Hematopoietic multipotent progenitor cell treated with erythropoietin and hydrocortisone succinate and interleukin-3 and kit ligand, for 15 days (in vitro differentiated cells): ENCODE measurements at regions not wholly inside any gene's neighbourhood (a gene's known extent, or its start where the extent isn't known, plus 50 kb on each side); places are given as distances from the start of the nearest gene placed in this dataset.

ENCODE experiments used
- DNase-seq: peaks from one replicate; pipeline ENCODE4 v3.0.0-alpha.2; 2015; ENCODE audit warnings: low spot score

DNA sequence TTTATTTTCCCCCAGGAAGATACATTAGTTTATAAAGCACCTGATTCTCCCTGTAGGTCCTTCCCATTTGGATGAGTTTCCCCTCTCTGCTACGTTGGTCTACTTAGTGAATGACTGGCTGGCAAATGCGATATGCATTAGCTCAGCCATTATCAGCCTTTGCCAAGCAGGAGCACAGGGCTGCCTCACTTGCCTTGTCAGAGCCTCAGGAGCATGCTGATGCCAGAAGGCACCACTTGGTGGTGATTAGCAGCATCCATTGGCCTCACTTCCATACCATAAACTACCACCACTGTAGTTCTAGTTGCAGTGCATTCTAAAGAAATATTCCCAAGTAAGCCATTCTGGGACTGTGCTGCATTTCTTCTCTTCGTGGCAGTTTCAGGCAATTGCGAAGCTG lies 442.8 kb upstream of the CHST9 start:
- no peak for DNase-seq

DNA sequence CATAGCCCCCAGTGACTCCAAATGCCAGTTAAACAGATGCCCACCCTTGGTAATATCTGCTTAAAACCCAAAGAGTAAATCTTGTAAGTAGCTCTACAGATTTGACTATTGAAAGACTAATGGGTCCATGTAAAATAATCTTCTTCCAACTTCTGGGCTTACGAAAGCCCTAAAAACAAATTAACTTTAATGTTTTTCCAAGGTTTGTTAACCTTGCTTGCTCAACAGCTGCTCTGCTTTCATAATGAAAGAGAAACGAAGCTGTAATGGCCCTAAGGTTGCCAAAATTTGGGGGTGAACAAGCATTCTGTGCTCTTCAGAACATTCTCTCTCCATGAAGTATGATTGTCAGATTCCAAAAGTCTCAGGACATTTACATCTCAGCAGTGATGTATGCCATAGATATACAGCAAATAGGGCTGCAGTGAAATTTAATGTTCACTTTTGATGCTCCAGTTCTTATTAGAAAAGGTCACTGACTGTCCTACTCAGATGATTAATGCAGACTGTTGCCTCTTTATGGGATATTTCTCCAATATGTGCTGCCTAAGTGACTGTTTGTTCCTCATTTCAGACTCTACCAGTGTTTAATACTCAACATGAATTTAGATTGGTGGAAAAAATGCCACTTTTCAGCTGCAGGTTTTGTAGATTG lies 436.3 kb upstream of the CHST9 start:
- DNase-seq = no peak

DNA sequence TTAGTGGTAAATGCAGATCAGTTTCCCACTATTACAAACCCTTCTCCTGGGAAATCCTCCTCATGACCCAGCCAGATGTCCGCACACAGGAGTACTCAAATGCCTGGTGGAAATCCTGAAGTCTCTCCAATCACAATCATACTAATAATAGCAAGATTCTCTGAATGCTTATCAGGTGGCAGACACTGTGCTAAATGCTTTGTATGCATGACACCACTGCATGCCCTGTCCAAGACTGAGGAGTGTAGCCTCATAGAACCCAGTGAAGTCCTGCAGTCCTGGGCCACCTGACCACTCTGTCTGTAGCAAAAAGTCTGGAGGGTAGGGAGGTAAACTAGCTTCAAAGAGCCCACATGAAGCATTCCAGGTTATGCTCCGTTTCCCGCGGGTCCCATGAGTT lies 434.8 kb upstream of the CHST9 start:
- no peak for DNase-seq

DNA sequence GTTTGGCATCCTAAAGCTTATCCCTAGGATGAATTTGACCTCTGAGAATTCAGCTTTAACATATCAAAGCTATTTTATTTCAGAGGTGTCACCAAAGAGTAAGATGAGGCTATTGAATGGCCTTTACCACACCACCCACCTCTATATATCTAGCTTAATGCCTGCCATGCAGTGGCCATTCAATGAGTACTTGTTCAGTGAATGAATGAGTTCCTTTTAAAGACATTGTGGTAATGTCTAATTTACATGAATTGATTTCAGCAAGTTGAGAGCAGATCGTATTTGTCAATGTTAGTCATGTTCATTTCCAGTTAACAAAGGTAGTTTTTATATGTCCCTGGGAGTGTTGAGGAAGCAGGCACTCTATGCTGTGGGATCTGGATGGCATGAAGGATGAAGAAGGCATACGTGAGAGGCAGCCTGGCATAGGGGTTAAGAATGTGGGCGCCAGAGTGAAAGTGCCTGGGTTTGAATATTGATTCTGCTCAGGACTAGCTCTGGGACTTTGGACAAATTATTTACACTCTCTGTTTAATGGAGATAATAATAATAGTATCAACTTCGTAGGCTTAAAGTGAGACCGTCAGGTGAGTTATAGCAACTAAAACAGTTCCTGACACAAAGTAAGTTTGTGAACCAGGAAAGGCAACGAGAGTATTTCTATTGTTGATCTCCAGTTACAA lies 434.1 kb upstream of the CHST9 start:
- no peak for DNase-seq

DNA sequence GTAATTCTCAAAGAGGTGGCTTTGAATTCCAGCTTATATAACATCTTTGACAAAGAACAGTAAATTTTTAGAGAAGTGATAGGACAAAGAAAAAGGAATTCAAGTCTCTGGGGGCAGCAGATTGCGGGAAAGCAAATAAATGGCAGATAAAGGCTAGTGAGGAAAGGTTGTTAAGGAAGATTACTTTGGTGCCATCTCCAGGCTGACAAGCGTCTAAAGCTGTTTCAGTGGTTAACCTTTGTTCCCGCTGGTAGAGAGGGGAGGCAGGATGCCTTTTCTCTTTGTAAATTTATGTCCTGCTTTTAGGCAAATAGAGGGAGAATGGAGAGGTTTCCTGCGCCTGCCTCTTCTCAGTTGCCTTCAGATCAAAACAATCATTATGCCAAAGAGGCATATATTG lies 431.2 kb upstream of the CHST9 start:
- no peak for DNase-seq

DNA sequence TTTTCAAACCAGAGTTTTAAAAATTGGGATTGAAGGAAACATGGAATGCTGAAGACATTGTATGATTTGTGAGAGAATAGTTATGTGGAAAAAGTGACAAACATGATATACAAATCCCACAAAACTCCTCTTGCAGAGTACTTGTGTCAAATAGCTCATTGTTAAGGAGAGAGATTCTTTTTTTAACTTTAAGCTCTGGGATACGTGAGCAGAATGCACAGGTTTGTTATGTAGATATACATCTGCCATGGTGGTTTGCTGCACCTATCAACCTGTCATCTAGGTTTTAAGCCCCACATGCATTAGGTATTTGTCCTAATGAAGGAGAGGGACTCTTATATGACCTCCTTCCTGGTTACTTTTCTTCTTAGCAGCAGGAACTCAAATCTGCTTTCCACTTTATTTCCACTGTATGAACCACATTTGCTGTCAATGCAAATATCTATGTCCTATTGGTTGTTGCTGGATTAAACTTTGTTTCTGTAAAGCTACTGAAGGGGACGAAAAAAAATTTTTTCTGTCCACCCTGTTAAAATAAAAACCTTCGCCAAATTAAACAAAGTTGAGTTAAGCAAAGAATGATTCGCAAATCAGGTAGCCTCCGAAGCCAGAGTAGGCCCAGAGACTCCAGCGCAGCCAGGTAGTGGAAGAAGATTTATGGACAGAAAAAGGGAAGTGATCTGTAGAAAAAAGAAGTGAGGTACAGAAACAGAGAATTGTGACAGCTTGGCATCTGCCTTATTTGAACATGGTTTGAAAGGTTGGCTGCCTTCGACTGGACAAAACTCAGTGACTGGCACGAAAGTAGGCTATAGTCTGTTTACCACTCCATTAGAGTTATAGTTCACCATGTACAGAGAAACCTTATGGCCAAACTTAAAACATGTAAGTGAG lies 430.1 kb upstream of the CHST9 start:
- DNase-seq = no peak

DNA sequence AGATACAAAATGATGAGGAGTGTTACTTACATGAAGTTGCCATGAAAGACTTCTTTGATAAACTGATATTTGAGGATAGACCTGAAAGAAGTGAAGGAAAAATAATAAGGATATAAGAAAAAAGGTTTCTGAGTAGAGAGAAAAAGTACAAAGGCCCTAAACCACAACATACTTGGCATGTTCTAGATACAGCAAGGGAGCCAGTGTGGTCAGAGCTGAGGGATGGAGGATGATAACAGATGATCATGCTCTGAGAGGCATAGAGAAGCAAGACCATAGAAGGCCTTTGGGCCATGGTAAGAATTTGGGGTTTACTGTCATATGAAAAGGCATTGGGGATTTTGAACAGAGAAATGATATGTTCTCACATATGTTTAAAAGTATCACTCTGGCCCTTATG lies 424.1 kb upstream of the CHST9 start:
- DNase-seq = no peak

DNA sequence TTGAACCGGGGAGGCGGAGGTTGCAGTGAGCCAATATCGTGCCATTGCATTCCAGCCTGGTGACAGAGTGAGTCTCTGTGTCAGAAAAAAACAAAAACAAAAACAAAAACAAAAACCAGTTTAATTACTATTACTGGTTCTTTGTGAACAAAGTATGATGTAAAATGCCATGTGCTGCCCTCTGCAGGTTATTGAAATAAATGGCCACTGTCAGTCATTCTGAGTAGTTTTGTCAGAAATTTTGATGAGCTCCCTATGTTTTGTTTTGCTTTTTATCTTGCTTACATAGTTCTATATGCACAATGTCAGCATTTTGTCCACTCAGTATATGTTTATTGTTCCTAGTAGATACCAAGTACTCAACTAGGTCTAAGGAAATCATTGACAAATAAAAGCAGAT lies 423.6 kb upstream of the CHST9 start:
- DNase-seq = no peak

DNA sequence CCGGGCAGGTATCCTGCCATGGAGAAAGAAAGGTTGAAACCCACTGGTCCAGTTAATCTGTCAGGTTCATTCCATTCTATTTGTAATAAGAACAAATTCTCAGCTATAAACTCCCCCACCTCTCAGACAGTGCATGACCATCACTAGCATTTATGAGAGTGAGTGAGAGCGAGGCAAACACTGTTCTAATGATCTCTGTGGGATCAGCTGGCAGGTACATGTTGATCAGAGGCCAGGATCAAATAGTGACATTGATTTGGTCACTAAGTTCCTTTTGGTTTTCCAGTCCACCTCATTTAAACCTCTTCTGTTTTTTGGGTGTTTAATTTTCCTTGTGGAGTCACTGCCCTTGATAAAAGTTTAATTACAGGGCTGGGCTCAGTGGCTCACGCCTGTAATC lies 423.1 kb upstream of the CHST9 start:
- no peak for DNase-seq

DNA sequence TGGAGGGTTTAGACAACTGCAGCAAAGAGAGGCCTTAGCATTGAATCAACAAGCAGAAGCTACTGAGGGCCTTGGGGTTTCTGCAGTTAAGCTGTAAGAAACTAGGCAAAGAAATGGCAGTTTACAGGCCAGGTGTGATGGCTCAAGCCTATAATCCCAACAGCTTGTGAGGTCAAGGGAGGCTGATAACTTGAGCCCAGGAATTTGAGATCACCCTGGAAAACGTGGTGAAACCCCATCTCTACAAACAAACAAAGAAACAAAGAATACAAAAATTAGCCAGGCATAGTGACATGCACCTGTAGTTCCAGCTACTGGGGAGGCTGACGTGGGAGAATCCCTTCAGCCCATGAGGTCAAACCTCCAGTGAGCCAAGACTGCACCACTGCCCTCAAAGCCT lies 421.6 kb upstream of the CHST9 start:
- no peak for DNase-seq

DNA sequence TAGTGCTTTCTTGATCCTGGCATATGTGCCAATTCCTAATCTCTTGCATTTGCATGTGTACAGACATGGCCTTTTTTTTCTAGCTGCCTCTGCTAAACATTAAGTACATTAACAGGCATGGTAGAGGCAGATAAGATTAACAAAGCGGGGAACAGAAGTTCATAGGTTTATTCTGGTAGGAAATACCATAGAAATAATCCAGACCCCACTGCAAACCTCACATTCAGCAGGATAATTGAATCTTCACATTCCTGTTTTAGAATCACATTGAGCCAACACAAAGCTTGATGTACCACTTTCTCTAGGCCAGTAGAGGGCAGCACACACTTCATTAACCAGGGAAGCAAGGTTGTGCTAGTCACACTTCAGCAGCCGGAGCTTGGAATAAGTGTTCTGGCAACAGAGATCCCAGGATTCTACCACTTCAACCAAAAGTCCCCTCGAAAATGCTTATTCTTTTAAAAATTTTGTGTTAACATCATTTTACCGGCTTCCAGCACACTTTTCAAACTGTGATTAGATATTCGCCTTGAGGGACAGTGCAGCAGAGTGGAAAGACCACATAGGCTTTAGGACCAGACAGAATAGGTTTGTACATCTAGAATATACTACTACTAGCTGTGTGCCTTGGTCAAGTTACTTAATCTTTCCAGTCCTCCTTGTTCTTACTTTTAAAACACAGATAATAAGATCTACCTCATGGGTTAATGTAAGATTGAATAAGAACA lies 420.2 kb upstream of the CHST9 start:
- peak; percentile 36 for DNase-seq

DNA sequence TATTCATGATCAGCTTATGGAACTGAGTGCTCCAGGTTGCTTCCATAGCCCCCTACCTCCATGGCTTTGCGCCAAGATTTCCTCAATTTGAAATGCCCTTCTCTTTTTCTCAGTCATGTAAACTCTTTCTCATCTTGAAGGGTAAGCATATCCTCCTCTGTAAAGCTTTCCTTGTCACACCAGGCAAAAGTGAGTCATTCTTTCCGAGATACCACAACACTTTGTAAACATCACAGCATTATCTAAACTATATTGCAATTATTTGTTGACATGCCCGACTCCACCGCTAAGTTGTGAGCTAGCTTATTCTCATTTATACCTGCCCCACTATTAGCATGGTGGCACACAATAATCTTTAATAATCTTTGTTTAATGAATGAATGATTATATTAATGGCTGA lies 419.5 kb upstream of the CHST9 start:
- no peak for DNase-seq

DNA sequence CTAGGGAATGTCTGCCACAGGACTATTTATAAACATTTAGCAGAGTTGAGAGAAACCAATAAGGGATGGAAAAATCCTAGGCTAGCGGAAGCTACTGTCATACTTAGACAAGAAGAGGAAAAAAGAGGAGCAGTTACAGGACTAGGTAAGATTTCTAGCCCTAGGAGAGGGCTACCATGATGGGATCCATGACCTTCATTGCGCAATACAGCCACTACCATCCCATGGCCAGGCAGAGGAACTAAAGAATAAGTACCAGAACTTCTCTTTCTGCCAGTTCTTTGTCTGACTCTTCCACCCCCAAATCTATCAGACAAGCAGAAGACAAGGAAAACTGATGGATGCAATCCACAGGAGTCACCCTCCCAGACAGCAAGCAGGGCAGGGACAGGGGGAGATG lies 417.0 kb upstream of the CHST9 start:
- no peak for DNase-seq

DNA sequence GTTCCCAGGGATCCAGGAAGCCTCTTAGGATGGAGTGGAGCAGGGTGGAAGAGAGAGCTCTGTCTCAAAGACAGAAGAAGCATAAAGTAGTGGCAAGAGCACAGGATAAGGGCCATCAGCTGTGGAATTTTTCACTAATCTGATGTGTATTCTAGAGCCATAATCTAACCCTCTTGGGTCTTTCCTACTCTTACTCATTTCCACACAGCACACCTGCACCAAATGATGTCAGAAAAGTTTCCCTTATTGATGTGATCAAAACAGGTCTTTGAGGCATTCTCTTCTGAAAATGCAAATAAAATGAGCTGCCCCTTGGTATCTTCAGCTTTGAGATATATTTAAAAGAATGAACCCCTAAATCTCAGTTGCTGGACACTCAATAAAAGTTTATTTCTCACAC lies 415.1 kb upstream of the CHST9 start:
- DNase-seq = no peak

DNA sequence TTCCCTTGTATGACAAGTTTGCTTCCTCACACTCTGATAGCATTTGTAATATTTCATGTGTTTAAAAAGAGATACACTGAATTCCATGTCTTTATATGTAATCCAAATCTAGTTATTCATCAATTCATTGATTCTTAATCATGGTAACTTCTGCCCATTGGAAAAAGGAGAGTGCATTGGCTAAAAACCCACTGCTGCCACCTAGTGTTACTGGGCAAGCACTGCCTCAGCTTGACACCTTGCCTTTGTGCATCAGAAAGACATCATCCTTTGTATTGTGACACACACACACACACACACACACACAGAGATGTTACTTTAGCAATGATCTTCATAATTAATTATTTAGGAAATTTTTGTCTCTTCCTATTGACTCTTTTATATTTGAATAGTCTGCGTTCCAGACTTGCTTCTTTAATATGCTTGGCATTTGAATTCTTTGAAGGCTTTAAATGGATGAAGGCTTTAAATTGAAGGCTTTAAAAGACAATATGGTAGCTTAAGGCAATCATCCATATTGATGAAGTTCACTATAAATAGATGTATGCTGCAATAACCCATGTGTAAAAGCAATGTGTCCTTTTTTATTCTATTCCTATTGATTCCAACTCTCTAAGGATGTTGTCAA lies 414.2 kb upstream of the CHST9 start:
- DNase-seq = peak; percentile 18

DNA sequence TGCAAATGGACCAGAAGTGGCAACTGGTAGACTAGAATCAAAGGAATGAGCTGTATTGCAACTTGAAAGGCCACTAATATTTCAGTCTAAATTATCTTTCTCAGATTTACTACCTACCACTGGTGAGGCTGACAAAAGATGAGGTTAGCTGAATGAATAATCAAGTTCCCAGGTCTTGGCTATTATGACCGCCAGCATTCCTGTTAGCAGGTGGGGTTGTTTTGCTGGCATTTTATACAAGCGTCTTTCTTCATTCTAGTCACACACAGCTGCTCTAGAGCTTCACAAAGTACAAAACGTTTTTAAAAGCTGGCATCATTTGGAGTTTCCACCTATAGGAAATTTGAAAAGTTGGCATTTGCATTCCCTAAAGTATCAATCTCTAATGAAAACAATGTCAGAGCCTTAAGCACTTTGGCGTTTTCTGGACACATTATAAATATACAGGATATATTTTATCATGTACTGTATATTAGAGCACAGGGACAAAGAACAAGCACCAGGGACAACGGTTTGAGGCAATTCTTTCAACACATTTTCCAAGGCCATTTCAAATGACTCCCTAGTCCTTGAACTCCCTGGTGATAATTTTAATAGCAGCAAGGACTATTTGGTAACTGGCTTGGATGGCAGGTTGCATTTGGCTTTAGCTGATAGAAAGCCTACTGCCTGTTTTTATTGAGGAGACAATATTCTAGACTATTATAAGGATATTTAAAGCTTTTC lies 410.2 kb upstream of the CHST9 start:
- DNase-seq = no peak

DNA sequence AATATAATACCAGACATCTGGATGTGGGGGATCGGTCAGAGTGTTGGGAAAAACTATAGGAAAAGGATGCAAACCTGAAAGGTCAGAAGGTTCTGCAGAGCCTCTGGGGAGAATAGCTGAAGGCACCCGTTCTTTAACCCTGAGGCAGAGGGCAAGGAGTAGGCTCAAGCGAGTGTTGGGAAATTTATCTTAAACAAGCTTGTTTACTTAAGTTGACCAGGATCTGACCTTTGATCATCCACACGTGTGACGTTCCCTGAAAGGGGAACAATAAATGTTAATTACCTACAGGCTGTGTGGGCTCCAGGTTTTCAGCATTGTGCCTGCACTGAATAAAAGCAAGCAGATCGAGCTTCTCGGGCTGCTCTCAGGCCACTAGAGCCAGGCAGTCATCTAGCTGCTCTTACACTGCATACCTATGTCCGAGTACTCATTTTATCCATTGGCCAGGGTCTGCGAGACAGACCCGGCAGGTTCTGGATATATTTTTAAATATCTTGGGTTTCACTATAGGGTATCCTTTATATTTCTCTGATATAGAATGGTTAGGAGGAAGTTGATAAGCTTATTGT lies 400.6 kb upstream of the CHST9 start:
- no peak for DNase-seq

DNA sequence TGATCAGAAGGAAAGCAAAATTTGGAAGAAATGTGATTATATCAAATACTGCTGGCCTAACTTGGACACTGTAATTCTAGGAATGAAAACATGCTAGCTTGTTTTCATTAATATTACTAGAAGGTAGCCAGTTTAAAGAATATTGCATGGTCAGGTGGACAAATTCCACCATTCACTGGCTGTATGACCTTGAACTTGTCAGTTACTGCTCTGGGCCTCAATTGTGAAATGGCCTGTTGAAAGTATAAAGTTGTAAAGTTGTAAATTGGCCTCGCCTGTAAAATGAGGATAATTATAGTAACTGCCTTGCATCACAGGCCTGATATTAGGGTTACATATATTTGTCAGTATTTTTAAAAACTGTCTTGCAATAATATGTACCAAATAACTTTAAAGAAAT lies 398.4 kb upstream of the CHST9 start:
- no peak for DNase-seq

DNA sequence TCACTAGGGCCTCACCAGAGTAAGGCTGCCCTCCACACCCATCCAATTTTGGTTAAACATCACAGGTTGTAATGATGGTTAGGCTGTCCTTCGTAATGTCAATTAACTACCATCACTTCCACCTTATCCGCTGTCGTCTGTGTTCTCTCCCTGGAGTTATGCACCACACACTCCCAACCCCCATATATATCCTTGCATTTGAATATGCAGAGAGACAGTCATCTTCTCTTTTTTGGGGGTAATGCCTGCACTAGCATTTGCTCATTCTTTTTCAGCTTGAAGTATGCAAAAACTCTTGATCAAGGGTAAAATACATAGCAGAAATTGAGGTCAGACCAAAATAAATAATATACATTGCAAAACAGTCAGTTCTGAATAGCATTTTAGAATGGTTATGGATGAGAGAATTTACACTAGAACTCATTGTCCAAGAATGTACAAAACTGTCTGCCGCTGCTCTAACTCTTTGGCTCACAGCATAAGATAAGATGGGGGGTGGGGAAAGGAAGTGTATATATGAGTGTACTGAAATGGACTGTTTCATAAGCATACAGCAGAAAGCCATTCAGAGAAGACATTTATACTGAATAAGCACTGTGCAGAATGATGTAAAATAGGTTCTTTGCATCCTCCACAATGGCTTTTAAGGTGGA lies 397.8 kb upstream of the CHST9 start:
- no peak for DNase-seq

DNA sequence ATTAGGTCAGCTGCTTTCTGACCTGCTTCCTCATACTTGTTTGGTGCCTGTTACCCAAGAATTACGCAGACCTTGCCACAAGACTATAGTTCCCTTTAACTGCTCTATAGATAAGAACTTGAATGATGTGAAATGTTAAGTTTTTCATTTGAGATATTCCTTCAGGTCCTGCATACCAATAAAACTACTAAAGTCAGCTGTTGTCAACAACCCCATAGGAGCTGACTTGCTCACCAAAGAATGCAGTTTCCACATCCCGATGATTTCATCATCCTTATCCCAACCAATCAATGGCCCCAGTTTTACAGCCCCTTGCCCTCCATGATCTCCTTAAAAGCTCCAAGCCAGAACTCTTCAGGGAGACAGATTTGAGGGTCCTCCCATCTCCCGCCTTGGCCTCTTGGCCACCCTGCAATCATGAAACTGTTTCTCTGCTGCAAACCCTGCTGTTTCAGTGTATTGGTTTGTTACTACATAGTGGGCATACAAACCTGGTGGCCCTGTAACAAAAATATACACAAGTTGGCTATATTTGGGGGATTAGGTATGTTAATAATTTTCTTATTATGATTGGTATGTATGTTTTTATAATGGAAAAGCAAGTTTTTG lies 396.3 kb upstream of the CHST9 start:
- no peak for DNase-seq
